WTC11 (cell line): ENCODE measurements at regions not wholly inside any gene's neighbourhood (a gene's known extent, or its start where the extent isn't known, plus 50 kb on each side); places are given as distances from the start of the nearest gene placed in this dataset.

Experiments
- ATAC-seq: fragments of 200-7000 bp; cut with Tn5 transposase; 2 replicates; pipeline ENCODE4 v1.10.0; 2021; ENCODE audit warnings: mild to moderate bottlenecking, moderate library complexity
- CTCF ChIA-PET: fragments of 300-600 bp; sonication (Branson Sonifier 250); formaldehyde crosslinking; loops from one replicate; lab custom pipeline; 2021; ENCODE audit warnings: antibody characterized with exemption; lab: Charles Lee
- POLR2A ChIA-PET: fragments of 350-600 bp; sonication (Branson Sonifier 250); formaldehyde crosslinking; loops from one replicate; lab custom pipeline; 2021; ENCODE audit warnings: antibody characterized with exemption; lab: Charles Lee
- DNase-seq: peaks from one replicate; pipeline ENCODE4 v3.0.0; 2021; ENCODE audit warnings: low spot score
- H3K27ac Mint-ChIP-seq: 2 replicates; pipeline ENCODE4 v1.8.0; 2021; ENCODE audit warnings: mixed read lengths
- H3K27me3 Mint-ChIP-seq: 2 replicates; pipeline ENCODE4 v1.8.0; 2021; ENCODE audit warnings: low read depth, mild to moderate bottlenecking, moderate library complexity, mixed read lengths
- H3K36me3 Mint-ChIP-seq: 2 replicates; pipeline ENCODE4 v1.8.0; 2021; ENCODE audit warnings: mixed read lengths
- H3K4me1 Mint-ChIP-seq: 2 replicates; pipeline ENCODE4 v1.8.0; 2022; ENCODE audit warnings: mixed read lengths
- H3K4me3 Mint-ChIP-seq: 2 replicates; pipeline ENCODE4 v1.8.0; 2021; ENCODE audit warnings: mild to moderate bottlenecking, moderate library complexity, mixed read lengths
- H3K9me3 Mint-ChIP-seq: 2 replicates; pipeline ENCODE4 v1.8.0; 2021; ENCODE audit warnings: mixed read lengths
- ATF3 ChIP-seq: sonication (generic); formaldehyde crosslinking; conservative IDR thresholded peaks from 2 replicates; pipeline ENCODE4 v1.8.1; 2022; ENCODE audit warnings: mild to moderate bottlenecking, missing genetic modification reagents
- ATF6 ChIP-seq: sonication (generic); formaldehyde crosslinking; IDR thresholded peaks from 2 replicates; pipeline ENCODE4 v1.8.1; 2023; ENCODE audit warnings: mild to moderate bottlenecking, missing genetic modification reagents
- CBFB ChIP-seq: sonication (generic); formaldehyde crosslinking; IDR thresholded peaks from 2 replicates; pipeline ENCODE4 v1.8.1; 2022; ENCODE audit warnings: mild to moderate bottlenecking, low read depth, missing genetic modification reagents
- FOXP1 ChIP-seq: sonication (generic); formaldehyde crosslinking; IDR thresholded peaks from 2 replicates; pipeline ENCODE4 v1.8.0; 2022; ENCODE audit warnings: missing genetic modification reagents, mild to moderate bottlenecking, moderate library complexity, borderline replicate concordance
- GRHL2 ChIP-seq: fragments of 250-450 bp; sonication (Bioruptor Pico); IDR thresholded peaks from 2 replicates; pipeline ENCODE4 v1.8.0; 2022; ENCODE audit warnings: mild to moderate bottlenecking, moderate library complexity; ENCODE audit not compliant: insufficient replicate concordance, severe bottlenecking
- HMGA2 ChIP-seq: fragments of 250-450 bp; sonication (Bioruptor Pico); IDR thresholded peaks from 2 replicates; pipeline ENCODE4 v1.4.0; 2021; ENCODE audit warnings: mild to moderate bottlenecking, moderate library complexity
- JAZF1 ChIP-seq: fragments of 250-450 bp; sonication (Bioruptor Pico); IDR thresholded peaks from 2 replicates; pipeline ENCODE4 v1.9.0; 2021; ENCODE audit warnings: moderate library complexity, mild to moderate bottlenecking, inconsistent platforms
- MXD4 ChIP-seq: fragments of 250-450 bp; sonication (Bioruptor Pico); IDR thresholded peaks from 2 replicates; pipeline ENCODE4 v1.8.0; 2021; ENCODE audit warnings: mild to moderate bottlenecking, moderate library complexity, borderline replicate concordance
- MYBL2 ChIP-seq: sonication (generic); formaldehyde crosslinking; IDR thresholded peaks from 2 replicates; pipeline ENCODE4 v1.8.1; 2023; ENCODE audit warnings: mild to moderate bottlenecking, moderate library complexity, missing genetic modification reagents
- NFYB ChIP-seq: sonication (generic); formaldehyde crosslinking; conservative IDR thresholded peaks from 2 replicates; pipeline ENCODE4 v1.8.0; 2022; ENCODE audit warnings: low read depth, missing genetic modification reagents
- NR1H2 ChIP-seq: sonication (generic); formaldehyde crosslinking; IDR thresholded peaks from 2 replicates; pipeline ENCODE4 v1.9.0; 2021; ENCODE audit warnings: mild to moderate bottlenecking, moderate library complexity, missing genetic modification reagents
- TEAD4 ChIP-seq: sonication (generic); formaldehyde crosslinking; IDR thresholded peaks from 2 replicates; pipeline ENCODE4 v1.8.0; 2022; ENCODE audit warnings: mild to moderate bottlenecking, missing genetic modification reagents
- ZNF219 ChIP-seq: sonication (generic); formaldehyde crosslinking; IDR thresholded peaks from 2 replicates; pipeline ENCODE4 v1.8.0; 2023; ENCODE audit warnings: missing genetic modification reagents, mild to moderate bottlenecking, borderline replicate concordance
- ZNF263 ChIP-seq: sonication (generic); formaldehyde crosslinking; IDR thresholded peaks from 2 replicates; pipeline ENCODE4 v1.8.1; 2022; ENCODE audit warnings: low read depth, mild to moderate bottlenecking, moderate library complexity, missing genetic modification reagents
- ZNF281 ChIP-seq: sonication (generic); formaldehyde crosslinking; IDR thresholded peaks from 2 replicates; pipeline ENCODE4 v1.8.0; 2023; ENCODE audit warnings: mild to moderate bottlenecking, missing genetic modification reagents
- TF ChIP-seq, protein P1 (sequence below): fragments of 250-450 bp; sonication (Bioruptor Pico); IDR thresholded peaks from 2 replicates; pipeline ENCODE4 v1.9.0; 2021; ENCODE audit warnings: mild to moderate bottlenecking
- TF ChIP-seq, protein P2 (sequence below): fragments of 250-450 bp; sonication (Bioruptor Pico); IDR thresholded peaks from 2 replicates; pipeline ENCODE4 v2.1.2; 2022; ENCODE audit warnings: mild to moderate bottlenecking, moderate library complexity

DNA sequence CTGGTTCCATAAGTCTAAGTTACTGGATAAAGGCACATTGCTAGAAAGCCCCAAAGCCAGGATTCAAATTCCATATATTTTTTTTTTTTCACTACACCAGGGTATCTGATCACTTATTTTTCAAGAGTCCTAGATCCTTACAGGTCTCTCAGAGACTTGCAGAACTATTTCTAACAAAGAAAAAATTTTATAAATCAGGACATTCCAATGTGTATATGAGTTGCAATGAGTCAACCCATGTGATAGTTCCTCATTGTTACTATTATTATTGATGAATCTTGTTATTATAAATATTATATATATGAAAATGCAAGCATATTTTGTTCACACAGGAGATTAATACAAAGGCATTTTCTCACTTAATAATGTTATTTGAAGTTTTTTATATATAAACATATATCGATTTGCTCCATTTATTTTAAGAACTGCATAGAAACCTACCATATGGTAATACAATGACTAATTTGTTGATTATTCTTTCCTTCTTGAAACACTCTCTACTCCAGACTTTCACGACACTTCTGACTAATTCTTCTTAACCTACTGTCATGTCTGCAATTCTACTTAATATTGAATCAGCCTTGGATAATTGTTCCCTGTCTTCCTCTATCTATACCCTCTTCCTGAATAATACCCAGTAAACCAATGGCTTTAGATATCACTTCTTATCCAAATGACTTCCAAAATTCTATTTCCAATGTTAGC is 968.4 kb upstream of the NRXN1 start:
- peaks cover 7% of the 10 kb centered on the region; the same call in 1 of the 2 replicates for H3K4me1 Mint-ChIP-seq
- ChIA-PET POLR2A (no interaction called here), CTCF (no interaction called here)
- H3K4me3 Mint-ChIP-seq: no peak overlapping the region
- no peak for ATAC-seq
- H3K36me3 Mint-ChIP-seq: peaks cover 15% of the 10 kb centered on the region
- DNase-seq: no peak
- H3K27ac Mint-ChIP-seq: no peak overlapping the region
- peaks cover 42% of the 10 kb centered on the region for H3K9me3 Mint-ChIP-seq
- H3K27me3 Mint-ChIP-seq: no peaks in the 10 kb centered on the region
- TF ChIP-seq TEAD4 (CRISPR knock-in tag) (no peak), NFYB (CRISPR knock-in tag) (no peak), NR1H2 (CRISPR knock-in tag) (no peak), CBFB (CRISPR knock-in tag) (no peak), GRHL2 (CRISPR knock-in tag) (no peak), ZNF281 (CRISPR knock-in tag) (no peak), MYBL2 (CRISPR knock-in tag) (no peak), ZNF263 (CRISPR knock-in tag) (no peak), MXD4 (CRISPR knock-in tag) (no peak), HMGA2 (CRISPR knock-in tag) (no peak), ZNF219 (CRISPR knock-in tag) (no peak), ATF3 (no peak), ATF6 (CRISPR knock-in tag) (no peak), FOXP1 (CRISPR knock-in tag) (no peak), JAZF1 (CRISPR knock-in tag) (no peak)
- TF ChIP-seq, protein P1, sequence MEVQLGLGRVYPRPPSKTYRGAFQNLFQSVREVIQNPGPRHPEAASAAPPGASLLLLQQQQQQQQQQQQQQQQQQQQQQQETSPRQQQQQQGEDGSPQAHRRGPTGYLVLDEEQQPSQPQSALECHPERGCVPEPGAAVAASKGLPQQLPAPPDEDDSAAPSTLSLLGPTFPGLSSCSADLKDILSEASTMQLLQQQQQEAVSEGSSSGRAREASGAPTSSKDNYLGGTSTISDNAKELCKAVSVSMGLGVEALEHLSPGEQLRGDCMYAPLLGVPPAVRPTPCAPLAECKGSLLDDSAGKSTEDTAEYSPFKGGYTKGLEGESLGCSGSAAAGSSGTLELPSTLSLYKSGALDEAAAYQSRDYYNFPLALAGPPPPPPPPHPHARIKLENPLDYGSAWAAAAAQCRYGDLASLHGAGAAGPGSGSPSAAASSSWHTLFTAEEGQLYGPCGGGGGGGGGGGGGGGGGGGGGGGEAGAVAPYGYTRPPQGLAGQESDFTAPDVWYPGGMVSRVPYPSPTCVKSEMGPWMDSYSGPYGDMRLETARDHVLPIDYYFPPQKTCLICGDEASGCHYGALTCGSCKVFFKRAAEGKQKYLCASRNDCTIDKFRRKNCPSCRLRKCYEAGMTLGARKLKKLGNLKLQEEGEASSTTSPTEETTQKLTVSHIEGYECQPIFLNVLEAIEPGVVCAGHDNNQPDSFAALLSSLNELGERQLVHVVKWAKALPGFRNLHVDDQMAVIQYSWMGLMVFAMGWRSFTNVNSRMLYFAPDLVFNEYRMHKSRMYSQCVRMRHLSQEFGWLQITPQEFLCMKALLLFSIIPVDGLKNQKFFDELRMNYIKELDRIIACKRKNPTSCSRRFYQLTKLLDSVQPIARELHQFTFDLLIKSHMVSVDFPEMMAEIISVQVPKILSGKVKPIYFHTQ (CRISPR knock-in tag): no peak
- TF ChIP-seq, protein P2, sequence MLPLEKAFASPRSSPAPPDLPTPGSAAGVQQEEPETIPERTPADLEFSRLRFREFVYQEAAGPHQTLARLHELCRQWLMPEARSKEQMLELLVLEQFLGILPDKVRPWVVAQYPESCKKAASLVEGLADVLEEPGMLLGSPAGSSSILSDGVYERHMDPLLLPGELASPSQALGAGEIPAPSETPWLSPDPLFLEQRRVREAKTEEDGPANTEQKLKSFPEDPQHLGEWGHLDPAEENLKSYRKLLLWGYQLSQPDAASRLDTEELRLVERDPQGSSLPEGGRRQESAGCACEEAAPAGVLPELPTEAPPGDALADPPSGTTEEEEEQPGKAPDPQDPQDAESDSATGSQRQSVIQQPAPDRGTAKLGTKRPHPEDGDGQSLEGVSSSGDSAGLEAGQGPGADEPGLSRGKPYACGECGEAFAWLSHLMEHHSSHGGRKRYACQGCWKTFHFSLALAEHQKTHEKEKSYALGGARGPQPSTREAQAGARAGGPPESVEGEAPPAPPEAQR: no peak
- TF ChIP-seq, all 79 proteins: peak for 0
